Endodermal cell (in vitro differentiated cells): ENCODE measurements at regions not wholly inside any gene's neighbourhood (a gene's known extent, or its start where the extent isn't known, plus 50 kb on each side); places are given as distances from the start of the nearest gene placed in this dataset.

Experiments
- DNase-seq: peaks from one replicate; pipeline ENCODE4 v3.0.0-alpha.2; 2017
- H3K27ac ChIP-seq: 2 replicates; pipeline ENCODE4 v1.5.1; 2013; ENCODE audit warnings: mild to moderate bottlenecking, low read depth, low read length, moderate library complexity
- H3K27me3 ChIP-seq: 2 replicates; pipeline ENCODE4 v1.6.1; 2013; ENCODE audit warnings: mild to moderate bottlenecking, low read length, moderate library complexity; ENCODE audit not compliant: insufficient read depth, control insufficient read depth, poor library complexity, severe bottlenecking
- H3K36me3 ChIP-seq: 2 replicates; pipeline ENCODE4 v1.7.0; 2013; ENCODE audit warnings: mild to moderate bottlenecking, low read length, moderate library complexity; ENCODE audit not compliant: control insufficient read depth, insufficient read depth
- H3K4me1 ChIP-seq: one replicate; pipeline ENCODE4 v1.7.0; 2013; ENCODE audit warnings: low read length; ENCODE audit not compliant: control insufficient read depth, insufficient read depth
- H3K4me3 ChIP-seq: 2 replicates; pipeline ENCODE4 v1.5.1; 2013; ENCODE audit warnings: mild to moderate bottlenecking, low read length, moderate library complexity
- H3K9ac ChIP-seq: 2 replicates; pipeline ENCODE4 v1.6.1; 2013; ENCODE audit warnings: mild to moderate bottlenecking, low read length, moderate library complexity; ENCODE audit not compliant: poor library complexity, severe bottlenecking; ENCODE audit errors: extremely low read depth
- H3K9me3 ChIP-seq: 2 replicates; pipeline ENCODE4 v1.6.1; 2013; ENCODE audit warnings: mild to moderate bottlenecking, low read length, moderate library complexity; ENCODE audit not compliant: control insufficient read depth
- H3K27ac Mint-ChIP-seq: 2 replicates; pipeline ENCODE4 v1.8.0; 2020; ENCODE audit warnings: mixed read lengths
- H3K27me3 Mint-ChIP-seq: 2 replicates; pipeline ENCODE4 v1.8.0; 2021; ENCODE audit warnings: mild to moderate bottlenecking, mixed read lengths; ENCODE audit not compliant: insufficient read depth
- H3K36me3 Mint-ChIP-seq: 2 replicates; pipeline ENCODE4 v1.8.0; 2020; ENCODE audit warnings: low read depth, mixed read lengths
- H3K4me1 Mint-ChIP-seq: 2 replicates; pipeline ENCODE4 v1.8.0; 2020; ENCODE audit warnings: mixed read lengths
- H3K4me3 Mint-ChIP-seq: 2 replicates; pipeline ENCODE4 v1.8.0; 2020; ENCODE audit warnings: mild to moderate bottlenecking, moderate library complexity, mixed read lengths
- H3K9me3 Mint-ChIP-seq: 2 replicates; pipeline ENCODE4 v1.8.0; 2020; ENCODE audit warnings: mild to moderate bottlenecking, mixed read lengths
- CTCF ChIP-seq: fragments of 200-600 bp; sonication (generic); conservative IDR thresholded peaks from 2 replicates; pipeline ENCODE4 v1.5.0; 2021; ENCODE audit warnings: antibody characterized with exemption, mild to moderate bottlenecking
- WGBS, 2 experiments: methylation state at CpG; one replicate each; pipeline versions ENCODE4 v1.1.5 to v1.1.7; 2013; ENCODE audit warnings: missing lambda C conversion rate in 2 of 2, mixed read lengths in 1 of 2; ENCODE audit not compliant: insufficient coverage in 1 of 2, insufficient read length in 1 of 2; 5-methylcytosine and 5-hydroxymethylcytosine counted together

GRCh38 chr12:19933924-19934323 is 434.4 kb upstream of the PDE3A start:
- WGBS, 2 experiments, result 82 to 100% methylated on average over 2 of the region's 3 CpGs
- no peak for TF ChIP-seq CTCF
- no peak overlapping the region for H3K9ac ChIP-seq
- H3K4me1 Mint-ChIP-seq, result peaks cover 10% of the 10 kb centered on the region
- DNase-seq, result no peak
- no peak overlapping the region for H3K4me3 ChIP-seq
- H3K27ac ChIP-seq, result no peak overlapping the region
- no peaks in the 10 kb centered on the region for H3K9me3 ChIP-seq
- no peaks in the 10 kb centered on the region for H3K27me3 Mint-ChIP-seq
- H3K27me3 ChIP-seq, result no peaks in the 10 kb centered on the region
- no peaks in the 10 kb centered on the region for H3K36me3 ChIP-seq
- no peaks in the 10 kb centered on the region for H3K4me1 ChIP-seq
- no peaks in the 10 kb centered on the region for H3K36me3 Mint-ChIP-seq
- no peaks in the 10 kb centered on the region for H3K9me3 Mint-ChIP-seq
- H3K4me3 Mint-ChIP-seq, result no peak overlapping the region
- H3K27ac Mint-ChIP-seq, result no peak overlapping the region

GRCh38 chr12:19937161-19937560 is 431.2 kb upstream of the PDE3A start:
- Histone ChIP-seq H3K9ac (no peak overlapping the region), H3K36me3 (no peaks in the 10 kb centered on the region), H3K27ac (no peak overlapping the region), H3K4me3 (no peak overlapping the region), H3K27me3 (no peaks in the 10 kb centered on the region), H3K4me1 (no peaks in the 10 kb centered on the region), H3K9me3 (no peaks in the 10 kb centered on the region)
- Mint-ChIP-seq H3K27ac (no peak overlapping the region), H3K36me3 (no peaks in the 10 kb centered on the region), H3K4me3 (no peak overlapping the region), H3K9me3 (no peaks in the 10 kb centered on the region), H3K27me3 (no peaks in the 10 kb centered on the region), H3K4me1 (peaks cover 8% of the 10 kb centered on the region)
- no peak for TF ChIP-seq CTCF
- DNase-seq, result no peak
- WGBS, 2 experiments, result 94 to 96% methylated on average over 5 to 6 of the region's 6 CpGs

- Mint-ChIP-seq H3K4me3 (no peak overlapping the region), H3K27ac (no peak overlapping the region), H3K9me3 (no peaks in the 10 kb centered on the region), H3K27me3 (no peaks in the 10 kb centered on the region), H3K36me3 (no peaks in the 10 kb centered on the region), H3K4me1 (no peaks in the 10 kb centered on the region)
- no peak for TF ChIP-seq CTCF
- WGBS, 2 experiments, result 89 to 90% methylated on average over 1 to 2 of the region's 2 CpGs
- Histone ChIP-seq H3K27ac (no peak overlapping the region), H3K27me3 (no peaks in the 10 kb centered on the region), H3K4me3 (no peak overlapping the region), H3K9ac (no peak overlapping the region), H3K36me3 (no peaks in the 10 kb centered on the region), H3K9me3 (no peaks in the 10 kb centered on the region), H3K4me1 (no peaks in the 10 kb centered on the region)
- DNase-seq, result no peak
These were observed 430.3 kb upstream of the PDE3A start for GRCh38 chr12:19938031-19938430.
